ENCODE measurements at regions not wholly inside any gene's neighbourhood (a gene's known extent, or its start where the extent isn't known, plus 50 kb on each side); places are given as distances from the start of the nearest gene placed in this dataset.
A peak's percentile ranks its signal among the peaks of the same experiment; 100 is the strongest.

DNA sequence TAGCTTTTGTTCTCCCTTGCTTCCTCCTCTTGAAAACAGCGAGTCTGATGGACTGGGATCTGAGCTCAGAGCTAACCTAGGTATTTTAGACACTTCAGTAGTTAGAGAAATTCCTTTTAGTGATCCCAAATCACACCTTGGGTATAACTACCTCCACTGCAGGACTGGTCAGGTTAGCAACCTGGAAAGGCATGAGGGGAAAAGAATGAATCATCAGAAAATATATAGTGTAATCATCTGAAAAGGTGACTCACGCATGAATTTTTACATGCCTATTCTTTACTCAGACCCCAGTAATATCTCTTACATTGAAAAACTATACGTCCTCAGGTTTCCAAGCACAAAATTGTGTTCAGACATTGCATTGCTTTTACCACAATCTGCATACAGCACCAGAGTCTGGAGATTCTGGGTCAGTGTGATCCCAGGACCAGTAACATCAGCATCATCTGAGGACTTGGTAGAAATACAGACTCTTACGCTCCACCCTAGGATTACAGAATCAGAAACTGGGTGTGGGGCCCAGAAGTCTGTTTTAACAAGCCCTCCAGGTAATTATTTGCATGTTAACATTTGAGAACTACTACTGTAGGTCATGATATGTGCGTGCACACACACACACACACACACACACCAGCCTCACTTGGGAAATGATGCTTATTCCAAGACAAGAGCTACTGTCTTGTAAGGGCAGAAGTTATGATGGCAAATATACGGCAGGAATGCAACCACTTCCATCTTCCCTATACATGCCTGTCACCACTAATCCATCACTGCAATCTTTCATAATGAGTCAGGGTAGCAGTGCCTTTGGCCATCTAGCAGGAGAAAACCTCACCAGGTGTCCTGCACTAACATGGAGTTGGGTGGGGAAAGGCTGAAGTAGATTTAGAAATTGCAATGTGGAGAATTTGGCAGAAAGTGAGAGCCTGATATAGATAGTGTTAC, 271.6 kb upstream of the MAP3K1 start:
- DNase-seq (ENCODE audit: low spot score) = peak; percentile 42

DNA sequence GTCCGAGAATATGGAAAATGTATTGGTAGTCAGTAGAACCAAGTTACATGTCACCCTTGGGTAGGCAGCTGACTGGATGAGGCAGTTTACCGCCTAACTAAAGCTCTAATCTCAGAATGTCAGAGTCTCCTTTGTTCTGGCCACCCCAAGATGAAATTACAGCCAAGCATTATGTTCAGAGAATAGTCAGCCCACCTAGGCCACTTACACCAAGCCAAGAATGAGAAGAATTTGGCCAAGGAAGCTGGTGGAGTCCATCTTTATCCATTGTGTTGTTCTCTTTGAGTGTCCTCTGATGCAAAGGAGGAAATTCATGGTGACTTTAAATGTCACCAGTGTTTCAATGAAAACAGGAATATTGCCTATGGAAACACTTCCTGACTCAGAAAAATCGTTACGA, 275.1 kb upstream of the MAP3K1 start:
- no peak for DNase-seq (ENCODE audit: low spot score)

DNA sequence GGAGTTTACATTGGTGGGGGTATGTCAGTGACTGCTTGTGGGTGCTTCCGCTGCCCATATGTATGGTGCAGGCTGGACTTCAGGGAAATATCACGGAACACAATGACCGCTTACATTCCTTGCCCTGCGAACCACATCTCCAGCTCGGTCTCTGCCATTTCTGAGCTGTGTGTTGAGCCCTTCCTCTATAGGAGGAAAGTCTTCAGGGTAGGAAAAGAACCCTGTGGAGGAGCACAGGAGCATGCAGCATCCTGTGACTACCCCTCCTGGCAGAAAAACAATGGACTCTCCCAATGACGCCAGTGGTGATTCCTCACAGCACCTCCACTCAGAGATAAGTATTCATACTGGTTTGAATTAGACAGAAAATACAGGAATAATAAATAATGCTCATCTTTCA, 276.8 kb upstream of the MAP3K1 start:
- no peak for DNase-seq (ENCODE audit: low spot score)

DNA sequence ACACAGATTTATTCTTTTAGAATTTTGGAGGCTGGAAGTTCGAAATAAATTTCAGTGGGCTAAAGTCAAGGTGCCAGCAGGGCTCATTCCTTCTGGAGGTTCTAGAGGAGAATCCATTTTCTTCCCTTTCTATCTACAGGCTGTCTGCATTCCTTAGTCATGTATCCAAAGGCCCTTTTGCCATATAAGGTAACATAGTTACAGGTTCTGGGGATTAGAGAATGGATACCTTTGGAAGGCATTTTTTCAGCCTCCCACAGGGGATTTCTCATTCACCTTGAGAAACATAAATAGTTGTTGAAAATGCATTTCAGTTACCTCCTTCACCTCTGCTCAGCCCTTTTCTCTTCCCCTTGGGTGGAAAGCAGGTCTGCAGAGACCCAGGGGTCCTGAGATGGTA, 280.0 kb upstream of the MAP3K1 start:
- DNase-seq (ENCODE audit: low spot score) = no peak

GRCh38 chr5:56534102-56534829, 281.1 kb upstream of the MAP3K1 start:
- peak; percentile 85 for DNase-seq (ENCODE audit: low spot score)

DNA sequence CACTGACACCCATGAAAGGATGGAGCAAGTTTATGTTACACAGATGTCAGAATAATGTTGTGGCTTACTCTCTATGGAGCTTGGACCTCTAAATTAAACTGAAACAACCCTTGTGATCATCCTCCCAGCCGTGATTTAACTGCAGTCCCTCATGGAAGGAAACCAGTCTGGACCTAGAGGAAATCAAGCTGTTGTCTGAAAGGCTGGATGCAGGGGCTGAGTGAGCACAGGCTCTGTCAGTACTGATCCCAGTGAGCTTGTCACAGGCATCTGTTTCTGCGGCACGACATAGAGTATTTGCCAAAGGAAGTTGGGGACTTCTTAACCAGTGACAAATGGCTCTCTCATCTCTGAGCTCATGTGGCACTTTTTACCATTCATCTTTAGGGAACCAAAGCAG, 282.9 kb upstream of the MAP3K1 start:
- DNase-seq (ENCODE audit: low spot score) = no peak

DNA sequence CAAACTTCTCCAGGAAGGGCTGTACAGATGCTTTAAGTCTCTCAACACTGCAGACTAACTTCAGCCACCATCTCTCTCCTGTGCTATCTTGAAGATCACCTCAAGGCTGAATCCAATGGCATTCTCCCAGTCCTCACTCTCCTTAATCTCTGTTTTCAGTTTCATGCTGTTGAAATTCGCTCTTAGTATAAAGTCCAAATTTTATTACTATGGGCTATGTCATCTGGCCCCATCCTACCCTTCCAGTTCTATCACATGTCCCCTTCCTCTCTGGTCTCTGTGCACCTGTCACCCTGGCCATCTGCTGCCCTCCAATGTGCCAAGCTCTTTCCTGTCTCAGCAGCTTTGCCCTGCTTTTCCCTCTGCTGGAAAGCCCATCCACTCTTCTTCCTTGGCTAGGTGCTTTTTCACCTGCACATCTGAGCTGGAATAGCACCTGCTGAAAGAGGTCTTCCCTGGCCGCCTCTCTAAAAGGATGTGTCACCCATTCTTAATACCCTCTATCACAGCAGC, 284.7 kb upstream of the MAP3K1 start:
- DNase-seq (ENCODE audit: low spot score) = no peak

DNA sequence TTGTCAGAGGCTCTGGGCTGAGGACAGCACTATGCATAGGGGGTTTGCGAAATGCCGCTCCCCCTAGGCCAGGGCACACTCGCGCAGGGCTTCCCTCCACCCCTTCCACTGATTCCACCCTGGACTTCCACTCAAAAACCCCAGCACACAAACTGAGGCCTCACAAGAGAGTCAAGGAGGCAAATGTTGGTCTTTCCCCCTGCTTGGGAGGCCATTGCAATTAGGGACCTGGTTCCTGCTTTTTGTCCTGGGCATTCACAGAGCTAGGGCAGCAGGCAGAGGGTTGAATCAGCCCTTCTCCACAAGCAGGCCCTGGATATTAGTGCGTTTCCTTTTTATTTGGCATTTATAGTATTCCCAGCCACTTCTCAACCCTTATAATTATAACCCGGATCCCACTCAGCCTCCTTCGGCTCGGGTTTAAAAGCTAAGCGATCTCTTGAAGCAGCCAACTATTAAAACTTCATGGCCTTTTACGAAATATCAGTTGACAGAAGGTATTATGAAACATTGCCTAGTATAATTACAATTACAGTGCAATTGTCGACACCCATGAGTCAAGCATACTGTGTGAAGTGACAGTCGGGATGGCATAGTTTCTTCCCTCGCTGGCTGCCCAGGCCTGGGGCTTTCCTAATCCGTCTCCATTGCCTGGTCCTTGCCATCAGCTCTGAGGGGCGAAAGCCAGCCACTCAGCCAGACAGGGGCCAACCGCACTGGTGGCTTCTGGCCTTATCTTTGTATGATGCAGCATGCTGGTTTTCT, 285.5 kb upstream of the MAP3K1 start:
- no peak for DNase-seq (ENCODE audit: low spot score)

DNA sequence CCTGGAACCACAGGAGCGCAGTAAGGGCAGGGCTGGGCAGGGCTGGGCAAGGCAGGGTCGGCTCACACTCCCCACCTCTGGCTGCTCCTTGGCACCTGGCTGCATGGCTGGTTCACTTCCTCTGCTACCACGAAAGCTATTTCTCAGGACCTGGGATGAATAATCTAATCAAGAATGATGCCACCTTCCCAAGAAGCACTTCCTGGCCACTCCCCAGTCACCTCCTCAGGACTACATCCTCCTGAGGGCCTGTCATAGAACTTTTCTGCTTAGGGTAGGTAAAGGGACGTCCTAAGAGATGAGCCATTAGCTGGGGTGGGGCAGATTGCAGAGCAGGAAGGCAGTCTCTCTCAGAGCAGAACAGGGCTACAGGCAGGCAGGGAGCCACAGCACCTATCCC, 288.2 kb upstream of the MAP3K1 start:
- peak; percentile 87 for DNase-seq (ENCODE audit: low spot score)

DNA sequence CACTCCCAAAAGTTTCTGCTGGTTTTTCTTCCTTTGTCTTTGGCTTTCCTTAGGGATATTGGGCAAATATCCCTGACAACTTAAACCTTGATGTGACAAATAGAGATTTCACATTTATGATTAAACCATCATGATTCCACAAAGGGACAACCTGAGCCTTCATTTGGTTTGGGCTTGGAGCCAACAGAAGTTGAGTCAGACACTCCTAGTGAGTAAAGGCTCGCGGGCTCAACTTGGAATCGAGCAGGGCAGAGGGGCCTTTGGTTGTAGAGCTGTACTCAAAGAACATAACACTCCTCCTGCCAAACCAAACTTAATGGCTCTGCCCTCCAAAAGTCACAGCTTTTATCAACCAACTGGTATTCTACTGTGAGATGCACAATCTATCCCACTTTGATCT, 290.2 kb upstream of the MAP3K1 start:
- peak; percentile 72 for DNase-seq (ENCODE audit: low spot score)

- DNase-seq (ENCODE audit: low spot score) = no peak
Measured at GRCh38 chr5:56523790-56524575, 290.9 kb upstream of the ANKRD55 start.

GRCh38 chr5:56522960-56523359, 289.8 kb upstream of the ANKRD55 start:
- DNase-seq (ENCODE audit: low spot score) = no peak

DNA sequence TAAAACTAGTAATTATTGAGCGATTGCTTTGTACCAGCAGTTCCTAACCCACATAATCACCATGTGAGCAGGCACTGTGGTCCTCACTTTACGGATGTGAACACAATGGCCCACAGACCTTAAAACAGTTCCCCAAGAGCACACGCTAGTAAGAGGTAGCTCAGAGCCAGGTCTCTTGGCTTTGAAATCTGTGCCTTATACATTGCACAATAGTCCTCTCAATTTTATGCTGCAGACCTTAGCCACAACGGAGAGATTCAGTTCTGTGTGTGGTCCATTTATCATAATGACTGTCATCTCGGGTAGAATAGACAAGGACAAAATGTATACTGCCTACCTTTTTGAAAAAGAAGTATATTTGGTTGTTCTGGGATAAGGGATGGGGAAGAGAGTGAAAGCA, 289.0 kb upstream of the ANKRD55 start:
- no peak for DNase-seq (ENCODE audit: low spot score)

- no peak for DNase-seq (ENCODE audit: low spot score)
Measured at GRCh38 chr5:56520986-56521730, 288.0 kb upstream of the ANKRD55 start.

- no peak for DNase-seq (ENCODE audit: low spot score)
Measured at GRCh38 chr5:56518820-56519219, 285.7 kb upstream of the ANKRD55 start.

GRCh38 chr5:56517011-56517416, 283.9 kb upstream of the ANKRD55 start:
- DNase-seq (ENCODE audit: low spot score) = no peak

- no peak for DNase-seq (ENCODE audit: low spot score)
Measured at GRCh38 chr5:56516441-56516840, 283.3 kb upstream of the ANKRD55 start.

GRCh38 chr5:56516035-56516434, 282.9 kb upstream of the ANKRD55 start:
- DNase-seq (ENCODE audit: low spot score) = no peak

DNA sequence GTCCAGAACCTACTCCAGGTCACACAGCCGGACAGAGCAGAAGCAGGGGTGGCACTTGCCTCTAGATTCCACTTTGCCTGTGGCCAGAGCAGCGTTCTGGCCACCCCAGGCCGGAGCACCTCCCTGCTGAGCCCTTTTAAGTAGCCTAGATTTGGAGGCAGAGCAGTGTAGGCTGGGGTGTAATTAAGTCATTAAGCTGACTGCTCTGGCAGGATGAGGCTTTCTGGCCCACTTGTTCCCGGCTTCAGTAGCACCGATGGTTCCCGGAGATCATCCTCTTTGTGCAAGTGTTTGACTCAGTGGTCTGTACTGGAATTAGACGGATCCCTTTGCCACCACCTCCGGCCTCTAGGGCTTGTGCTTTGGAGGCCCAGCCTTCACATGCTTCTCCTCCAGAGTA, 281.9 kb upstream of the ANKRD55 start:
- DNase-seq (ENCODE audit: low spot score) = no peak

- DNase-seq (ENCODE audit: low spot score) = no peak
Measured at GRCh38 chr5:56514245-56514644, 281.1 kb upstream of the ANKRD55 start.

- DNase-seq (ENCODE audit: low spot score) = no peak
Measured at GRCh38 chr5:56513141-56513540, 280.0 kb upstream of the ANKRD55 start.
